Hepatocyte (in vitro differentiated cells): ENCODE measurements at regions not wholly inside any gene's neighbourhood (a gene's known extent, or its start where the extent isn't known, plus 50 kb on each side); places are given as distances from the start of the nearest gene placed in this dataset.

Experiments used
- EZH2 ChIP-seq: fragments of 200-600 bp; sonication (generic); IDR thresholded peaks from 2 replicates; pipeline ENCODE4 v1.6.1; 2016; ENCODE audit warnings: antibody characterized with exemption, mild to moderate bottlenecking, borderline replicate concordance
- EZH2phosphoT487 ChIP-seq: fragments of 200-600 bp; sonication (generic); IDR thresholded peaks from one replicate; pipeline ENCODE4 v1.6.1; 2018; ENCODE audit warnings: antibody characterized with exemption, mild to moderate bottlenecking, low read depth, moderate library complexity; ENCODE audit not compliant: unreplicated experiment, severe bottlenecking
- TF ChIP-seq, protein P1 (sequence below): fragments of 200-600 bp; sonication (generic); IDR thresholded peaks from 2 replicates; pipeline ENCODE4 v1.5.1; 2016; ENCODE audit warnings: antibody characterized with exemption, mild to moderate bottlenecking; ENCODE audit not compliant: poor library complexity

DNA sequence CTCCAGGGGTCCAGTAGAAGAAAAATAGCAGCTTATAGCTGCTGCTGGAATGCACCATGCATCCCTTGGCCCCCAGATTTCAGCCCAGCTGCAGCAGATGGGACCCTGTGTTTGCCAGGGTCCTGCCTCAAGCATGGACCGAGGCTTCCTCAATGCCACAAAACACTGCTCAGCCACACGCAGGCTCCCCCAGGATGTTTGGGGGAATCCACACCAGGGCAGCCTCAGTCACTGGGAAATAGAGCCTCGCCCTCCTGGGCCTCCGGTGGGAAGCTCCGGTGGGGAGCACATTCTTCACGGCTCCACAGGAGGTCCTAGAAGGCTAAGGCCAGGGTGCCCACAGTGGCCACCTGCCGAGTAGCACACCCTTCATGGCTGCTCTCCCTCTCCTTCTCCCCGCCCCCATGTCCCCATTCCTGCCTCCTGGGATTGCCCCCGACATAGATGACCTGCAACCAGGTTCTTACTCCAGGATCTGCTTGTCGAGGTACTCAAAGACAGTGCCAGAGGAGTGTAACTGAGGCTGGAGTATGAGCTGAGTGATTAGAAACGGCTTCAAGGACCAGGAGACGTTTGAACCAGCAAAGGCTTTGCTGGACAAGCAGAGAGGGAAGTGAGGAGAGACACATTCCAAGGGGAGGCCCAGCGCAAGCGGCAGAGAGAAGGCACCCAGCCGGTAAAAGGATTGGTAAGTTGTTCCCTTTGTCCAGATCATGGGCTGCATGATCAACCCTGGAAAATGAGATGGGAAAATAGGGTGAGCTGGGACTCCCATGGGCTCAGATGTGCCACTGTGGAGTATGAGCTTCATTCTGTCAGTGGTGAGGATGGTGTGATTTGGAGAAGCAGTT is 110.7 kb upstream of the UQCRFS1 start:
- TF ChIP-seq, protein P1, sequence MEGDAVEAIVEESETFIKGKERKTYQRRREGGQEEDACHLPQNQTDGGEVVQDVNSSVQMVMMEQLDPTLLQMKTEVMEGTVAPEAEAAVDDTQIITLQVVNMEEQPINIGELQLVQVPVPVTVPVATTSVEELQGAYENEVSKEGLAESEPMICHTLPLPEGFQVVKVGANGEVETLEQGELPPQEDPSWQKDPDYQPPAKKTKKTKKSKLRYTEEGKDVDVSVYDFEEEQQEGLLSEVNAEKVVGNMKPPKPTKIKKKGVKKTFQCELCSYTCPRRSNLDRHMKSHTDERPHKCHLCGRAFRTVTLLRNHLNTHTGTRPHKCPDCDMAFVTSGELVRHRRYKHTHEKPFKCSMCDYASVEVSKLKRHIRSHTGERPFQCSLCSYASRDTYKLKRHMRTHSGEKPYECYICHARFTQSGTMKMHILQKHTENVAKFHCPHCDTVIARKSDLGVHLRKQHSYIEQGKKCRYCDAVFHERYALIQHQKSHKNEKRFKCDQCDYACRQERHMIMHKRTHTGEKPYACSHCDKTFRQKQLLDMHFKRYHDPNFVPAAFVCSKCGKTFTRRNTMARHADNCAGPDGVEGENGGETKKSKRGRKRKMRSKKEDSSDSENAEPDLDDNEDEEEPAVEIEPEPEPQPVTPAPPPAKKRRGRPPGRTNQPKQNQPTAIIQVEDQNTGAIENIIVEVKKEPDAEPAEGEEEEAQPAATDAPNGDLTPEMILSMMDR, result no peak
- TF ChIP-seq EZH2 (no peak), EZH2phosphoT487 (no peak)
